ENCODE measurements at regions not wholly inside any gene's neighbourhood (a gene's known extent, or its start where the extent isn't known, plus 50 kb on each side); places are given as distances from the start of the nearest gene placed in this dataset.

- Histone ChIP-seq H3K4me1 (ENCODE audit: insufficient read depth, low read length, poor library complexity, severe bottlenecking) (no peaks in the 10 kb centered on the region), H3K9ac (ENCODE audit: low read depth, low read length, poor library complexity, severe bottlenecking) (no peak overlapping the region)
Measured at GRCh38 chr2:16198166-16198912, 258.0 kb downstream of the MYCN start.

GRCh38 chr2:16197504-16198147, 257.3 kb downstream of the MYCN start:
- Histone ChIP-seq H2AFZ (ENCODE audit: low read length) (no peak overlapping the region), H3K27me3 (ENCODE audit: insufficient read depth, low read length, poor library complexity, severe bottlenecking) (no peaks in the 10 kb centered on the region), H3K9ac (ENCODE audit: low read depth, low read length, poor library complexity, severe bottlenecking) (no peak overlapping the region), H3K79me2 (ENCODE audit: insufficient read depth, low read length) (no peaks in the 10 kb centered on the region), H3K9me2 (replicated peaks; ENCODE audit: low read depth, low read length) (no peaks in the 10 kb centered on the region), H4K20me1 (ENCODE audit: insufficient read depth, low read length, poor library complexity, severe bottlenecking) (no peaks in the 10 kb centered on the region), H3K4me3 (ENCODE audit: low read length, poor library complexity, severe bottlenecking) (no peak overlapping the region), H3K4me1 (ENCODE audit: insufficient read depth, low read length, poor library complexity, severe bottlenecking) (no peaks in the 10 kb centered on the region), H3F3A (ENCODE audit: low read depth) (no peaks in the 10 kb centered on the region), H3K4me2 (ENCODE audit: low read depth, low read length, poor library complexity, severe bottlenecking) (no peak overlapping the region), H3K36me3 (ENCODE audit: insufficient read depth, low read length) (no peaks in the 10 kb centered on the region), H3K9me3 (ENCODE audit: insufficient read depth, low read depth, low read length) (no peaks in the 10 kb centered on the region)
- TF ChIP-seq CTCF (conservative IDR thresholded peaks at IDR 0.05; ENCODE audit: low read length): no peak
- no peak for TF ChIP-seq EZH2phosphoT487 (IDR thresholded peaks at IDR 0.05; ENCODE audit: borderline replicate concordance)

More at GRCh38 chr2:16198166-16198912, 258.0 kb downstream of the MYCN start:
- Histone ChIP-seq H3K9me2 (replicated peaks; ENCODE audit: low read depth, low read length) (no peaks in the 10 kb centered on the region), H3K4me3 (ENCODE audit: low read length, poor library complexity, severe bottlenecking) (no peak overlapping the region), H3F3A (ENCODE audit: low read depth) (no peaks in the 10 kb centered on the region), H3K79me2 (ENCODE audit: insufficient read depth, low read length) (no peaks in the 10 kb centered on the region), H3K36me3 (ENCODE audit: insufficient read depth, low read length) (no peaks in the 10 kb centered on the region), H3K4me2 (ENCODE audit: low read depth, low read length, poor library complexity, severe bottlenecking) (no peak overlapping the region), H2AFZ (ENCODE audit: low read length) (no peak overlapping the region), H3K27me3 (ENCODE audit: insufficient read depth, low read length, poor library complexity, severe bottlenecking) (no peaks in the 10 kb centered on the region), H3K9me3 (ENCODE audit: insufficient read depth, low read depth, low read length) (no peaks in the 10 kb centered on the region), H4K20me1 (ENCODE audit: insufficient read depth, low read length, poor library complexity, severe bottlenecking) (no peaks in the 10 kb centered on the region)
- no peak for TF ChIP-seq EZH2phosphoT487 (IDR thresholded peaks at IDR 0.05; ENCODE audit: borderline replicate concordance)

- Histone ChIP-seq H3F3A (ENCODE audit: low read depth) (no peaks in the 10 kb centered on the region), H3K4me3 (ENCODE audit: low read length, poor library complexity, severe bottlenecking) (no peak overlapping the region), H2AFZ (ENCODE audit: low read length) (no peak overlapping the region), H3K9me2 (replicated peaks; ENCODE audit: low read depth, low read length) (no peaks in the 10 kb centered on the region), H3K9ac (ENCODE audit: low read depth, low read length, poor library complexity, severe bottlenecking) (no peak overlapping the region), H4K20me1 (ENCODE audit: insufficient read depth, low read length, poor library complexity, severe bottlenecking) (no peaks in the 10 kb centered on the region), H3K27me3 (ENCODE audit: insufficient read depth, low read length, poor library complexity, severe bottlenecking) (no peaks in the 10 kb centered on the region), H3K9me3 (ENCODE audit: insufficient read depth, low read depth, low read length) (no peaks in the 10 kb centered on the region), H3K36me3 (ENCODE audit: insufficient read depth, low read length) (no peaks in the 10 kb centered on the region), H3K79me2 (ENCODE audit: insufficient read depth, low read length) (no peaks in the 10 kb centered on the region), H3K4me2 (ENCODE audit: low read depth, low read length, poor library complexity, severe bottlenecking) (no peak overlapping the region), H3K4me1 (ENCODE audit: insufficient read depth, low read length, poor library complexity, severe bottlenecking) (no peaks in the 10 kb centered on the region)
- TF ChIP-seq CTCF (conservative IDR thresholded peaks at IDR 0.05; ENCODE audit: low read length): no peak
Measured at GRCh38 chr2:16196687-16197503, 256.5 kb downstream of the MYCN start.
